PC-9 (cell line): ENCODE measurements at regions not wholly inside any gene's neighbourhood (a gene's known extent, or its start where the extent isn't known, plus 50 kb on each side); places are given as distances from the start of the nearest gene placed in this dataset.

Experiments
- CTCF ChIP-seq: fragments of 200-600 bp; sonication (generic); conservative IDR thresholded peaks from 2 replicates; pipeline ENCODE4 v1.6.1; 2017; ENCODE audit warnings: mixed run types, antibody characterized with exemption, mild to moderate bottlenecking, moderate library complexity
- EZH2 ChIP-seq: fragments of 200-600 bp; sonication (generic); IDR thresholded peaks from 2 replicates; pipeline ENCODE4 v1.8.0; 2017; ENCODE audit warnings: antibody characterized with exemption, low read depth

GRCh38 chrX:120692319-120692718, 62.5 kb upstream of the C1GALT1C1 start:
- TF ChIP-seq CTCF (no peak), EZH2 (no peak)
